SK-N-SH (cell line): ENCODE measurements at regions not wholly inside any gene's neighbourhood (a gene's known extent, or its start where the extent isn't known, plus 50 kb on each side); places are given as distances from the start of the nearest gene placed in this dataset.

Experiments
- CTCF ChIA-PET: fragments of 300-600, 350-600 bp; formaldehyde crosslinking; extraction: SDS; loops from one replicate; lab custom pipeline; 2021; lab: Yijun Ruan, JAX
- POLR2A ChIA-PET: fragments of 350-600 bp; sonication (Branson Sonifier 250); formaldehyde crosslinking; extraction: SDS; loops from one replicate; lab custom pipeline; 2020; ENCODE audit warnings: antibody characterized with exemption, inconsistent platforms; lab: Yijun Ruan, JAX
- DNase-seq: peaks from one replicate; pipeline ENCODE4 v3.0.0; 2012
- H2AFZ ChIP-seq: fragments of 200-600 bp; sonication (generic); 2 replicates; pipeline ENCODE4 v1.8.1; 2016; ENCODE audit warnings: antibody characterized with exemption, mild to moderate bottlenecking, low read depth
- H3F3A ChIP-seq: fragments of 200-600 bp; sonication (generic); replicated peaks from 2 replicates; pipeline ENCODE3; 2016; ENCODE audit warnings: antibody characterized with exemption, mild to moderate bottlenecking; ENCODE audit not compliant: insufficient read depth
- H3K27ac ChIP-seq, 2 experiments: fragments of 200-500 bp in 1 of 2; fragments of 200-600 bp in 1 of 2; sonication (Bioruptor generic) in 1 of 2; sonication (generic), shearing (Covaris generic) in 1 of 2; 2 replicates each; pipeline versions ENCODE4 v1.5.1 to v1.6.1; 2014 to 2016; ENCODE audit warnings: low read depth in 2 of 2, inconsistent platforms in 1 of 2, low read length in 1 of 2, mild to moderate bottlenecking in 1 of 2, mixed read lengths in 1 of 2
- H3K27me3 ChIP-seq: fragments of 200-600 bp; sonication (generic), shearing (Covaris generic); 2 replicates; pipeline ENCODE4 v1.6.1; 2016; ENCODE audit warnings: mixed run types; ENCODE audit not compliant: insufficient read depth
- H3K36me3 ChIP-seq, 2 experiments: fragments of 200-500 bp in 1 of 2; fragments of 200-600 bp in 1 of 2; sonication (Bioruptor generic) in 1 of 2; sonication (generic) in 1 of 2; replicated peaks in 1 of 2; 2 replicates each; pipeline versions ENCODE3 to v1.5.1; 2014 to 2016; ENCODE audit warnings: low read length in 1 of 2, mild to moderate bottlenecking in 1 of 2; ENCODE audit not compliant: insufficient read depth in 2 of 2, control insufficient read depth in 1 of 2
- H3K4me1 ChIP-seq, 2 experiments: fragments of 200-500 bp in 1 of 2; fragments of 200-600 bp in 1 of 2; sonication (Bioruptor generic) in 1 of 2; sonication (generic), shearing (Covaris generic) in 1 of 2; 2 replicates each; pipeline versions ENCODE4 v1.5.1 to v1.6.1; 2014 to 2016; ENCODE audit warnings: low read depth in 1 of 2, low read length in 1 of 2, mixed run types in 1 of 2; ENCODE audit not compliant: insufficient read depth in 2 of 2, control insufficient read depth in 1 of 2
- H3K4me2 ChIP-seq: fragments of 200-600 bp; sonication (generic), shearing (Covaris generic); 2 replicates; pipeline ENCODE4 v1.6.1; 2017; ENCODE audit warnings: mixed run types
- H3K4me3 ChIP-seq, 2 experiments: fragments of 200-500 bp in 1 of 2; fragments of 200-600 bp in 1 of 2; sonication (Bioruptor generic) in 1 of 2; sonication (generic), shearing (Covaris generic) in 1 of 2; 2 replicates each; pipeline versions ENCODE4 v1.5.1 to v1.8.1; 2014 to 2016; ENCODE audit warnings: low read depth in 2 of 2, inconsistent platforms in 1 of 2, low read length in 1 of 2, mild to moderate bottlenecking in 1 of 2, mixed read lengths in 1 of 2, moderate library complexity in 1 of 2
- H3K79me2 ChIP-seq: fragments of 200-600 bp; sonication (generic); 2 replicates; pipeline ENCODE4 v1.8.1; 2017; ENCODE audit warnings: mild to moderate bottlenecking; ENCODE audit not compliant: insufficient read depth
- H3K9ac ChIP-seq: fragments of 200-600 bp; sonication (generic); 2 replicates; pipeline ENCODE4 v1.6.1; 2017; ENCODE audit warnings: mixed run types
- H3K9me2 ChIP-seq: fragments of 200-600 bp; sonication (generic); 2 replicates; pipeline ENCODE4 v1.6.1; 2017; ENCODE audit warnings: mixed run types
- H3K9me3 ChIP-seq: fragments of 200-600 bp; sonication (generic); 2 replicates; pipeline ENCODE4 v1.6.1; 2017; ENCODE audit warnings: mixed run types, mild to moderate bottlenecking, moderate library complexity
- H4K20me1 ChIP-seq: fragments of 200-600 bp; sonication (generic); 2 replicates; pipeline ENCODE4 v1.6.1; 2017; ENCODE audit warnings: mild to moderate bottlenecking, mixed run types; ENCODE audit not compliant: insufficient read depth
- CTCF ChIP-seq: fragments of 200-600 bp; sonication (generic); IDR thresholded peaks from 2 replicates; pipeline ENCODE4 v1.6.1; 2017; ENCODE audit warnings: antibody characterized with exemption, mild to moderate bottlenecking, moderate library complexity
- ELF1 ChIP-seq: IDR thresholded peaks from 2 replicates; pipeline ENCODE4 v1.4.0; 2012
- EP300 ChIP-seq, 2 experiments: IDR thresholded peaks; 2 replicates each; pipeline versions ENCODE4 v1.4.0 to v1.6.1; 2012; ENCODE audit warnings: borderline replicate concordance in 1 of 2, low read depth in 1 of 2, low read length in 1 of 2
- EZH2phosphoT487 ChIP-seq: fragments of 200-600 bp; sonication (generic); IDR thresholded peaks from 2 replicates; pipeline ENCODE4 v1.6.1; 2017; ENCODE audit warnings: low read depth, mixed run types, mild to moderate bottlenecking, antibody characterized with exemption, moderate library complexity, borderline replicate concordance
- FOSL2 ChIP-seq: IDR thresholded peaks from 2 replicates; pipeline ENCODE4 v1.4.0; 2012; ENCODE audit warnings: low read depth, mild to moderate bottlenecking, moderate library complexity, borderline replicate concordance
- GABPA ChIP-seq: IDR thresholded peaks from 2 replicates; pipeline ENCODE4 v1.4.0; 2012; ENCODE audit warnings: low read depth, mild to moderate bottlenecking
- GATA2 ChIP-seq: sonication (generic); formaldehyde crosslinking; IDR thresholded peaks from 2 replicates; pipeline ENCODE4 v1.5.0; 2020; ENCODE audit warnings: mild to moderate bottlenecking, missing genetic modification reagents
- MAX ChIP-seq: IDR thresholded peaks from 2 replicates; pipeline ENCODE4 v1.4.0; 2012; ENCODE audit warnings: low read depth
- MEF2A ChIP-seq: IDR thresholded peaks from 2 replicates; pipeline ENCODE4 v1.4.0; 2012; ENCODE audit warnings: low read depth, borderline replicate concordance
- NFIC ChIP-seq: IDR thresholded peaks from 2 replicates; pipeline ENCODE4 v1.4.0; 2012; ENCODE audit warnings: borderline replicate concordance
- NRF1 ChIP-seq: IDR thresholded peaks from 2 replicates; pipeline ENCODE4 v1.6.1; 2012; ENCODE audit warnings: low read depth, mild to moderate bottlenecking, low read length
- PBX3 ChIP-seq: IDR thresholded peaks from 2 replicates; pipeline ENCODE4; 2012
- POLR2AphosphoS5 ChIP-seq: IDR thresholded peaks from 2 replicates; pipeline ENCODE4 v1.6.1; 2012; ENCODE audit warnings: low read depth, low read length
- RAD21 ChIP-seq: IDR thresholded peaks from 2 replicates; pipeline ENCODE4 v1.6.1; 2012; ENCODE audit warnings: mild to moderate bottlenecking, low read length
- RCOR1 ChIP-seq: fragments of 150-350 bp; IDR thresholded peaks from 2 replicates; pipeline ENCODE4 v1.6.1; 2017; ENCODE audit warnings: antibody characterized with exemption, low read length
- RXRA ChIP-seq: IDR thresholded peaks from 2 replicates; pipeline ENCODE4 v1.4.0; 2012; ENCODE audit warnings: low read depth, mild to moderate bottlenecking, borderline replicate concordance
- SIN3A ChIP-seq: IDR thresholded peaks from 2 replicates; pipeline ENCODE4 v1.6.1; 2012; ENCODE audit warnings: low read depth, mild to moderate bottlenecking, low read length, moderate library complexity, borderline replicate concordance
- TAF1 ChIP-seq: IDR thresholded peaks from 2 replicates; pipeline ENCODE4 v1.6.1; 2012; ENCODE audit warnings: low read depth, mild to moderate bottlenecking, low read length, moderate library complexity, borderline replicate concordance
- TCF12 ChIP-seq: IDR thresholded peaks from 2 replicates; pipeline ENCODE4 v1.4.0; 2012
- TEAD4 ChIP-seq: IDR thresholded peaks from 2 replicates; pipeline ENCODE4 v1.4.0; 2012; ENCODE audit warnings: mild to moderate bottlenecking, borderline replicate concordance; ENCODE audit not compliant: insufficient read depth
- USF1 ChIP-seq: IDR thresholded peaks from 2 replicates; pipeline ENCODE4 v1.4.0; 2012; ENCODE audit warnings: low read depth, borderline replicate concordance
- USF2 ChIP-seq: fragments of 150-350 bp; IDR thresholded peaks from 2 replicates; pipeline ENCODE4 v1.6.1; 2017; ENCODE audit warnings: antibody characterized with exemption, low read length, low read depth, borderline replicate concordance
- YY1 ChIP-seq: IDR thresholded peaks from 2 replicates; pipeline ENCODE4 v1.4.0; 2012; ENCODE audit warnings: low read depth, mild to moderate bottlenecking
- ZBTB33 ChIP-seq: IDR thresholded peaks from 2 replicates; pipeline ENCODE4 v1.4.0; 2012; ENCODE audit warnings: low read depth, borderline replicate concordance
- WGBS: methylation state at CpG from one replicate; pipeline ENCODE4 v1.1.6; 2017; ENCODE audit warnings: low lambda C conversion rate; 5-methylcytosine and 5-hydroxymethylcytosine counted together

- TF ChIP-seq SIN3A, result no peak
- no peak for TF ChIP-seq EZH2phosphoT487
- no peak for TF ChIP-seq USF1
- no peak for TF ChIP-seq TCF12
- no peak for TF ChIP-seq RCOR1
- no peak for TF ChIP-seq FOSL2
- TF ChIP-seq NRF1, result no peak
- TF ChIP-seq YY1, result no peak
Measured at GRCh38 chr13:73934771-73935170, 199.4 kb downstream of the KLF12 start (continued).

GRCh38 chr13:73934215-73934641, 200.0 kb downstream of the KLF12 start:
- no peak overlapping the region for H3K9ac ChIP-seq
- 0 out of 2 replicates have a peak, but pooled peaks cover 8% of the 10 kb centered on the region for H3K79me2 ChIP-seq
- H3K4me2 ChIP-seq, result peak overlapping the region; percentile 30; the same call in 1 of the 2 replicates
- H3K9me2 ChIP-seq, result no peaks in the 10 kb centered on the region
- DNase-seq, result no peak
- H2AFZ ChIP-seq, result no peak overlapping the region
- H3K27ac ChIP-seq, result peak overlapping the region; percentile 50 to 76; a peak in 3 of 4 replicates
- H3F3A ChIP-seq, result peaks cover 31% of the 10 kb centered on the region
- no peak overlapping the region for H3K4me3 ChIP-seq
- ChIA-PET CTCF (no interaction called here), POLR2A (no interaction called here)
- H3K36me3 ChIP-seq, result peaks cover 0 to 13% of the 10 kb centered on the region in 2 experiments
- H3K27me3 ChIP-seq, result no peaks in the 10 kb centered on the region
- H3K9me3 ChIP-seq, result no peaks in the 10 kb centered on the region
- H3K4me1 ChIP-seq, result peaks cover 17 to 32% of the 10 kb centered on the region in 2 experiments
- WGBS, result 47% methylated on average over 4 of the region's 4 CpGs
- no peaks in the 10 kb centered on the region for H4K20me1 ChIP-seq
- no peak for TF ChIP-seq MAX
- TF ChIP-seq USF1, result no peak
- TF ChIP-seq MEF2A, result no peak
- no peak for TF ChIP-seq GATA2
- no peak for TF ChIP-seq GABPA
- peak; percentile 47; the same call in 1 of the 2 replicates for TF ChIP-seq TEAD4
- 0 out of 2 replicates have a peak, but pooled peaks have one; percentile 15 for TF ChIP-seq NFIC
- no peak for TF ChIP-seq ZBTB33
- TF ChIP-seq EZH2phosphoT487, result no peak
- no peak for TF ChIP-seq POLR2AphosphoS5
- TF ChIP-seq NRF1, result no peak
- no peak for TF ChIP-seq RCOR1
- TF ChIP-seq TAF1, result no peak
- no peak; the same call in 1 of the 2 replicates for TF ChIP-seq RXRA
- TF ChIP-seq EP300 (IDR thresholded peaks at IDR 0.05; ENCODE audit: borderline replicate concordance in 1 of 2, low read depth in 1 of 2, low read length in 1 of 2), result peak in 1 of 2 experiments; percentile 69; a peak in 2 of 4 replicates
- peak; percentile 73 for TF ChIP-seq PBX3
- no peak for TF ChIP-seq RAD21
- TF ChIP-seq USF2, result no peak
- no peak for TF ChIP-seq ELF1
- no peak for TF ChIP-seq SIN3A
- no peak for TF ChIP-seq CTCF
